CD14-positive monocyte (primary cell): ENCODE measurements at regions not wholly inside any gene's neighbourhood (a gene's known extent, or its start where the extent isn't known, plus 50 kb on each side); places are given as distances from the start of the nearest gene placed in this dataset.

ENCODE experiments used
- DNase-seq, 3 donors: peaks; one replicate each; pipeline ENCODE4 v3.0.0-alpha.2; 2011 to 2022
- H2AFZ ChIP-seq: 2 replicates; pipeline ENCODE4 v1.6.0; 2012; ENCODE audit warnings: mild to moderate bottlenecking, low read depth, low read length, inconsistent platforms; ENCODE audit not compliant: insufficient read depth, poor library complexity, severe bottlenecking
- H3K27ac ChIP-seq, 2 donors: 1 replicate in 1 of 2; 2 replicates in 1 of 2; pipeline ENCODE4 v1.5.1; 2012 to 2013; ENCODE audit warnings: low read length in 2 of 2, control low read depth in 1 of 2, inconsistent platforms in 1 of 2, low read depth in 1 of 2, mild to moderate bottlenecking in 1 of 2
- H3K27me3 ChIP-seq, 2 donors: one replicate each; pipeline versions ENCODE4 v1.6.0 to v1.6.1; 2011 to 2013; ENCODE audit warnings: low read length in 2 of 2; ENCODE audit not compliant: control insufficient read depth in 2 of 2, insufficient read depth in 2 of 2
- H3K36me3 ChIP-seq, 2 donors: replicated peaks in 1 of 2; 1 replicate in 1 of 2; 2 replicates in 1 of 2; pipeline versions ENCODE4 v1.5.1 to v1.6.1; 2012 to 2013; ENCODE audit warnings: low read length in 2 of 2, control low read depth in 1 of 2, inconsistent platforms in 1 of 2, mild to moderate bottlenecking in 1 of 2; ENCODE audit not compliant: insufficient read depth in 2 of 2, control insufficient read depth in 1 of 2
- H3K4me1 ChIP-seq, 2 donors: 1 replicate in 1 of 2; 2 replicates in 1 of 2; pipeline versions ENCODE4 v1.5.1 to v1.6.1; 2012 to 2013; ENCODE audit warnings: low read length in 2 of 2, control low read depth in 1 of 2, inconsistent platforms in 1 of 2, mild to moderate bottlenecking in 1 of 2, moderate library complexity in 1 of 2; ENCODE audit not compliant: insufficient read depth in 2 of 2, control insufficient read depth in 1 of 2
- H3K4me2 ChIP-seq: replicated peaks from 2 replicates; pipeline ENCODE3; 2012; ENCODE audit warnings: low read length, moderate library complexity, mild to moderate bottlenecking; ENCODE audit not compliant: poor library complexity, severe bottlenecking; ENCODE audit errors: extremely low read depth
- H3K4me3 ChIP-seq, 3 experiments: fragments of 200-600 bp in 1 of 3; sonication (generic) in 1 of 3; replicated peaks in 1 of 3; 1 replicate in 2 of 3; 2 replicates in 1 of 3; pipeline ENCODE4 v1.5.1; 2011 to 2013; ENCODE audit warnings: low read length in 3 of 3, mild to moderate bottlenecking in 3 of 3, control low read depth in 2 of 3, low read depth in 2 of 3, inconsistent platforms in 1 of 3, moderate library complexity in 1 of 3
- H3K79me2 ChIP-seq: 2 replicates; pipeline ENCODE4 v1.6.0; 2012; ENCODE audit warnings: mild to moderate bottlenecking, control low read depth, inconsistent platforms, low read length, moderate library complexity; ENCODE audit not compliant: insufficient read depth
- H3K9ac ChIP-seq: 2 replicates; pipeline ENCODE4 v1.6.0; 2017; ENCODE audit warnings: low read length, mild to moderate bottlenecking; ENCODE audit not compliant: insufficient read depth, poor library complexity, severe bottlenecking
- H3K9me3 ChIP-seq, 2 donors: replicated peaks in 1 of 2; 1 replicate in 1 of 2; 2 replicates in 1 of 2; pipeline versions ENCODE4 v1.5.1 to v1.6.1; 2012 to 2013; ENCODE audit warnings: low read length in 2 of 2, control low read depth in 1 of 2; ENCODE audit not compliant: control insufficient read depth in 1 of 2, insufficient read depth in 1 of 2
- H4K20me1 ChIP-seq: 2 replicates; pipeline ENCODE4 v1.6.0; 2012; ENCODE audit warnings: mild to moderate bottlenecking, low read length, control low read depth, moderate library complexity; ENCODE audit not compliant: insufficient read depth
- H3K27ac Mint-ChIP-seq, 7 donors: one replicate each; pipeline ENCODE4 v1.8.0; 2020; ENCODE audit warnings: mild to moderate bottlenecking in 7 of 7, mixed read lengths in 7 of 7, moderate library complexity in 6 of 7, inconsistent platforms in 2 of 7
- H3K27me3 Mint-ChIP-seq, 3 donors: one replicate each; pipeline ENCODE4 v1.8.0; 2021 to 2022; ENCODE audit warnings: low read depth in 3 of 3, mild to moderate bottlenecking in 3 of 3, mixed read lengths in 3 of 3, moderate library complexity in 3 of 3, inconsistent platforms in 1 of 3
- H3K36me3 Mint-ChIP-seq, 2 donors: one replicate each; pipeline ENCODE4 v1.8.0; 2020; ENCODE audit warnings: mixed read lengths in 2 of 2, inconsistent platforms in 1 of 2, mild to moderate bottlenecking in 1 of 2
- H3K4me1 Mint-ChIP-seq: one replicate; pipeline ENCODE4 v1.8.0; 2020; ENCODE audit warnings: mild to moderate bottlenecking, mixed read lengths
- H3K4me3 Mint-ChIP-seq, 2 donors: one replicate each; pipeline ENCODE4 v1.8.0; 2020; ENCODE audit warnings: mild to moderate bottlenecking in 2 of 2, mixed read lengths in 2 of 2, moderate library complexity in 1 of 2
- H3K9me3 Mint-ChIP-seq, 7 donors: one replicate each; pipeline ENCODE4 v1.8.0; 2020 to 2022; ENCODE audit warnings: mixed read lengths in 7 of 7, mild to moderate bottlenecking in 6 of 7, moderate library complexity in 6 of 7, inconsistent platforms in 2 of 7
- CTCF ChIP-seq: fragments of 200-600 bp; IDR thresholded peaks from one replicate; pipeline ENCODE4 v1.8.0; 2022; ENCODE audit warnings: antibody characterized with exemption, mild to moderate bottlenecking
- WGBS: methylation state at CpG from one replicate; pipeline ENCODE4 v1.1.5; 2013; ENCODE audit warnings: missing lambda C conversion rate; ENCODE audit not compliant: insufficient coverage; 5-methylcytosine and 5-hydroxymethylcytosine counted together
- intact Hi-C, 2 donors: fragments of 100-400 bp; cut with micrococcal nuclease; formaldehyde crosslinking; loops; one replicate each; pipeline versions ENCODE4 v1.15.0 to v1.15.1; 2023

GRCh38 chr15:36325206-36325605, 254.2 kb upstream of the CDIN1 start:
- intact Hi-C loops = no loop called here
- WGBS = 80% methylated on average over 1 of the region's 2 CpGs
- H2AFZ ChIP-seq = no peak overlapping the region
- H3K4me2 ChIP-seq = no peak overlapping the region
- Mint-ChIP-seq H3K4me3 (no peak overlapping the region), H3K27ac (no peak overlapping the region), H3K9me3 (peaks cover 5 to 22% (median 8%) of the 10 kb centered on the region in 7 donors), H3K36me3 (no peaks in the 10 kb centered on the region), H3K4me1 (no peaks in the 10 kb centered on the region), H3K27me3 (no peaks in the 10 kb centered on the region)
- no peaks in the 10 kb centered on the region for H3K79me2 ChIP-seq
- H3K9ac ChIP-seq = no peak overlapping the region
- H3K36me3 ChIP-seq = no peaks in the 10 kb centered on the region
- peaks cover 16 to 35% of the 10 kb centered on the region in 2 donors for H3K9me3 ChIP-seq
- no peak for DNase-seq
- no peaks in the 10 kb centered on the region for H3K27me3 ChIP-seq
- no peaks in the 10 kb centered on the region for H4K20me1 ChIP-seq
- no peak for TF ChIP-seq CTCF
- no peak overlapping the region for H3K27ac ChIP-seq
- no peak overlapping the region for H3K4me3 ChIP-seq
- no peaks in the 10 kb centered on the region for H3K4me1 ChIP-seq

- H3K4me1 Mint-ChIP-seq = no peaks in the 10 kb centered on the region
- no peaks in the 10 kb centered on the region for H3K36me3 Mint-ChIP-seq
- no peak overlapping the region for H3K4me2 ChIP-seq
- no peak overlapping the region for H3K27ac ChIP-seq
- WGBS = 91% methylated on average over 6 of the region's 9 CpGs
- no peak overlapping the region for H3K4me3 ChIP-seq
- no peak overlapping the region for H3K9ac ChIP-seq
- no peak overlapping the region for H3K4me3 Mint-ChIP-seq
- no peaks in the 10 kb centered on the region for H3K79me2 ChIP-seq
- no peak for TF ChIP-seq CTCF
- H3K27me3 ChIP-seq = no peaks in the 10 kb centered on the region
- no peaks in the 10 kb centered on the region for H3K27me3 Mint-ChIP-seq
- no peaks in the 10 kb centered on the region for H3K4me1 ChIP-seq
- H3K9me3 Mint-ChIP-seq = peaks cover 5 to 26% (median 14%) of the 10 kb centered on the region in 7 donors
- no peaks in the 10 kb centered on the region for H4K20me1 ChIP-seq
- intact Hi-C loops = no loop called here
- H2AFZ ChIP-seq = no peak overlapping the region
- H3K36me3 ChIP-seq = no peaks in the 10 kb centered on the region
- peaks cover 17 to 32% of the 10 kb centered on the region in 2 donors for H3K9me3 ChIP-seq
- DNase-seq = no peak
- H3K27ac Mint-ChIP-seq = no peak overlapping the region
These were observed 249.8 kb upstream of the CDIN1 start for GRCh38 chr15:36329592-36329991.
